Fibroblast of lung (primary cell): ENCODE measurements at regions not wholly inside any gene's neighbourhood (a gene's known extent, or its start where the extent isn't known, plus 50 kb on each side); places are given as distances from the start of the nearest gene placed in this dataset.
"Not testable (repeated sequence)": the region's sequence is repeated elsewhere in the genome, so short reads cannot be mapped to it uniquely, and the experiment has no call there.

Experiments
- DNase-seq, 2 donors: peaks; one replicate each; pipeline versions ENCODE4 v3.0.0 to v3.0.0-alpha.2; 2010; ENCODE audit warnings: low read depth in 2 of 2
- H2AFZ ChIP-seq: 2 replicates; pipeline ENCODE4 v1.5.1; 2012; ENCODE audit warnings: low read length, control low read depth, inconsistent platforms
- H3K27ac ChIP-seq: 2 replicates; pipeline ENCODE4 v1.5.1; 2011; ENCODE audit warnings: low read length, control low read depth; ENCODE audit not compliant: insufficient read depth
- H3K27me3 ChIP-seq: 2 replicates; pipeline ENCODE4 v1.5.1; 2011; ENCODE audit warnings: mild to moderate bottlenecking, low read length; ENCODE audit not compliant: control insufficient read depth, insufficient read depth
- H3K36me3 ChIP-seq: 2 replicates; pipeline ENCODE4 v1.5.1; 2011; ENCODE audit warnings: low read length; ENCODE audit not compliant: control insufficient read depth, insufficient read depth
- H3K4me1 ChIP-seq: 2 replicates; pipeline ENCODE4 v1.5.1; 2011; ENCODE audit warnings: low read length; ENCODE audit not compliant: control insufficient read depth, insufficient read depth; ENCODE audit errors: extremely low read depth
- H3K4me2 ChIP-seq: 2 replicates; pipeline ENCODE4 v1.5.1; 2011; ENCODE audit warnings: low read length, control low read depth; ENCODE audit not compliant: insufficient read depth; ENCODE audit errors: extremely low read depth
- H3K4me3 ChIP-seq, 4 experiments: fragments of 200-600 bp in 1 of 4; sonication (generic) in 1 of 4; replicated peaks in 1 of 4; 2 replicates each; pipeline ENCODE4 v1.5.1; 2011 to 2016; ENCODE audit warnings: low read length in 4 of 4, low read depth in 3 of 4, mild to moderate bottlenecking in 3 of 4, control low read depth in 2 of 4, inconsistent platforms in 1 of 4, mixed read lengths in 1 of 4; ENCODE audit not compliant: insufficient read depth in 1 of 4; ENCODE audit errors: control extremely low read depth in 1 of 4
- H3K79me2 ChIP-seq: 2 replicates; pipeline ENCODE4 v1.5.1; 2012; ENCODE audit warnings: mild to moderate bottlenecking, low read length, inconsistent platforms; ENCODE audit not compliant: control insufficient read depth, insufficient read depth
- H3K9ac ChIP-seq: 2 replicates; pipeline ENCODE4 v1.5.1; 2011; ENCODE audit warnings: mild to moderate bottlenecking, low read length, control low read depth; ENCODE audit not compliant: insufficient read depth
- H3K9me3 ChIP-seq: 2 replicates; pipeline ENCODE4 v1.5.1; 2012; ENCODE audit warnings: low read depth, low read length; ENCODE audit not compliant: control insufficient read depth, insufficient read depth
- H4K20me1 ChIP-seq: 2 replicates; pipeline ENCODE4 v1.5.1; 2011; ENCODE audit warnings: low read length; ENCODE audit not compliant: control insufficient read depth, insufficient read depth; ENCODE audit errors: extremely low read depth
- CTCF ChIP-seq, 2 donors: IDR thresholded peaks in 1 of 2; conservative IDR thresholded peaks in 1 of 2; 1 replicate in 1 of 2; 2 replicates in 1 of 2; pipeline ENCODE4 v1.5.1; 2011 to 2012; ENCODE audit warnings: low read length in 2 of 2, control low read depth in 1 of 2, inconsistent platforms in 1 of 2, low read depth in 1 of 2, mild to moderate bottlenecking in 1 of 2
- EZH2 ChIP-seq: IDR thresholded peaks from 2 replicates; pipeline ENCODE4 v1.5.1; 2012; ENCODE audit warnings: low read length, control low read depth, mild to moderate bottlenecking; ENCODE audit errors: missing control alignments

- Histone ChIP-seq H3K4me3 (no peak overlapping the region), H3K79me2 (no peaks in the 10 kb centered on the region), H3K4me1 (no peaks in the 10 kb centered on the region), H3K27me3 (no peaks in the 10 kb centered on the region), H3K4me2 (no peak overlapping the region), H3K9ac (no peak overlapping the region), H3K36me3 (no peaks in the 10 kb centered on the region), H2AFZ (no peak overlapping the region), H4K20me1 (no peaks in the 10 kb centered on the region), H3K27ac (no peak overlapping the region), H3K9me3 (no peaks in the 10 kb centered on the region)
- TF ChIP-seq EZH2 (no peak), CTCF (conservative IDR thresholded peaks at IDR 0.05 in 1 of 2, IDR thresholded peaks at IDR 0.05 in 1 of 2; ENCODE audit: low read depth in 1 of 2, low read length in 2 of 2) (no peak)
- DNase-seq = no peak
Observed at GRCh38 chr5:118070041-118070440, 918.3 kb downstream of the DTWD2 start.

- no peak overlapping the region for H3K4me2 ChIP-seq
- H3K27me3 ChIP-seq = no peaks in the 10 kb centered on the region
- no peaks in the 10 kb centered on the region for H3K4me1 ChIP-seq
- H3K9me3 ChIP-seq = no peaks in the 10 kb centered on the region
- no peak overlapping the region for H2AFZ ChIP-seq
- DNase-seq = no peak
- H3K79me2 ChIP-seq = no peaks in the 10 kb centered on the region
- H3K4me3 ChIP-seq = no peak overlapping the region
- TF ChIP-seq EZH2 = no peak
- no peak for TF ChIP-seq CTCF (conservative IDR thresholded peaks at IDR 0.05 in 1 of 2, IDR thresholded peaks at IDR 0.05 in 1 of 2; ENCODE audit: low read depth in 1 of 2, low read length in 2 of 2)
- no peak overlapping the region for H3K9ac ChIP-seq
- H3K36me3 ChIP-seq = no peaks in the 10 kb centered on the region
- H3K27ac ChIP-seq = no peak overlapping the region
- no peaks in the 10 kb centered on the region for H4K20me1 ChIP-seq
Observed at GRCh38 chr5:118069452-118069851, 918.9 kb downstream of the DTWD2 start.

GRCh38 chr5:118068886-118069285 is 919.5 kb downstream of the DTWD2 start:
- Histone ChIP-seq H3K4me3 (no peak overlapping the region), H4K20me1 (no peaks in the 10 kb centered on the region), H3K9me3 (no peaks in the 10 kb centered on the region), H3K4me1 (no peaks in the 10 kb centered on the region), H3K36me3 (no peaks in the 10 kb centered on the region), H3K27me3 (no peaks in the 10 kb centered on the region), H3K79me2 (no peaks in the 10 kb centered on the region), H2AFZ (no peak overlapping the region), H3K9ac (no peak overlapping the region), H3K27ac (no peak overlapping the region), H3K4me2 (no peak overlapping the region)
- TF ChIP-seq EZH2 (no peak), CTCF (conservative IDR thresholded peaks at IDR 0.05 in 1 of 2, IDR thresholded peaks at IDR 0.05 in 1 of 2; ENCODE audit: low read depth in 1 of 2, low read length in 2 of 2) (no peak)
- no peak for DNase-seq

- not testable (repeated sequence) for H3K9ac ChIP-seq, DNase-seq, H2AFZ ChIP-seq, H3K79me2 ChIP-seq, H3K27me3 ChIP-seq, H3K4me1 ChIP-seq, H3K9me3 ChIP-seq, H3K4me3 ChIP-seq, H3K4me2 ChIP-seq, H3K36me3 ChIP-seq, H4K20me1 ChIP-seq, H3K27ac ChIP-seq
Observed at GRCh38 chr5:118063836-118064235, 924.5 kb downstream of the DTWD2 start.
